ENCODE measurements at regions not wholly inside any gene's neighbourhood (a gene's known extent, or its start where the extent isn't known, plus 50 kb on each side); places are given as distances from the start of the nearest gene placed in this dataset.

GRCh38 chr4:66639361-66639760 is 905.9 kb downstream of the CENPC start:
- TF ChIP-seq, protein P1, sequence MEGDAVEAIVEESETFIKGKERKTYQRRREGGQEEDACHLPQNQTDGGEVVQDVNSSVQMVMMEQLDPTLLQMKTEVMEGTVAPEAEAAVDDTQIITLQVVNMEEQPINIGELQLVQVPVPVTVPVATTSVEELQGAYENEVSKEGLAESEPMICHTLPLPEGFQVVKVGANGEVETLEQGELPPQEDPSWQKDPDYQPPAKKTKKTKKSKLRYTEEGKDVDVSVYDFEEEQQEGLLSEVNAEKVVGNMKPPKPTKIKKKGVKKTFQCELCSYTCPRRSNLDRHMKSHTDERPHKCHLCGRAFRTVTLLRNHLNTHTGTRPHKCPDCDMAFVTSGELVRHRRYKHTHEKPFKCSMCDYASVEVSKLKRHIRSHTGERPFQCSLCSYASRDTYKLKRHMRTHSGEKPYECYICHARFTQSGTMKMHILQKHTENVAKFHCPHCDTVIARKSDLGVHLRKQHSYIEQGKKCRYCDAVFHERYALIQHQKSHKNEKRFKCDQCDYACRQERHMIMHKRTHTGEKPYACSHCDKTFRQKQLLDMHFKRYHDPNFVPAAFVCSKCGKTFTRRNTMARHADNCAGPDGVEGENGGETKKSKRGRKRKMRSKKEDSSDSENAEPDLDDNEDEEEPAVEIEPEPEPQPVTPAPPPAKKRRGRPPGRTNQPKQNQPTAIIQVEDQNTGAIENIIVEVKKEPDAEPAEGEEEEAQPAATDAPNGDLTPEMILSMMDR (conservative IDR thresholded peaks at IDR 0.05; ENCODE audit: low read depth, low read length), result no peak
- TF ChIP-seq EZH2 (IDR thresholded peaks at IDR 0.05; ENCODE audit: borderline replicate concordance, low read depth, low read length, poor library complexity, severe bottlenecking), result no peak
